Lung (tissue), 11 donors: ENCODE measurements at regions not wholly inside any gene's neighbourhood (a gene's known extent, or its start where the extent isn't known, plus 50 kb on each side); places are given as distances from the start of the nearest gene placed in this dataset.
A peak's percentile ranks its signal among the peaks of the same experiment; 100 is the strongest.

ENCODE experiments used
- ATAC-seq: fragments of 200-7000 bp; cut with Tn5 transposase; one replicate; pipeline ENCODE4 v1.9.1; 2020; ENCODE audit warnings: moderate number of reproducible peaks; ENCODE audit not compliant: insufficient read depth, low FRiP score
- DNase-seq, 3 donors: peaks; one replicate each; pipeline ENCODE4 v3.0.0-alpha.2; 2013 to 2017
- H3K27ac ChIP-seq, 2 donors: one replicate each; pipeline ENCODE4 v1.5.1; 2013; ENCODE audit warnings: mild to moderate bottlenecking in 2 of 2, moderate library complexity in 2 of 2, control low read depth in 1 of 2, inconsistent platforms in 1 of 2, low read depth in 1 of 2, low read length in 1 of 2
- H3K27me3 ChIP-seq, 3 donors: one replicate each; pipeline ENCODE4 v1.5.1; 2013; ENCODE audit warnings: low read length in 2 of 3; ENCODE audit not compliant: control insufficient read depth in 3 of 3, insufficient read depth in 3 of 3
- H3K36me3 ChIP-seq, 4 donors: one replicate each; pipeline ENCODE4 v1.5.1; 2013; ENCODE audit warnings: low read length in 4 of 4, mild to moderate bottlenecking in 1 of 4, moderate library complexity in 1 of 4; ENCODE audit not compliant: control insufficient read depth in 4 of 4, insufficient read depth in 4 of 4
- H3K4me1 ChIP-seq, 5 donors: one replicate each; pipeline ENCODE4 v1.5.1; 2013; ENCODE audit warnings: low read length in 5 of 5, mild to moderate bottlenecking in 2 of 5, moderate library complexity in 1 of 5; ENCODE audit not compliant: control insufficient read depth in 5 of 5, insufficient read depth in 5 of 5
- H3K4me3 ChIP-seq: one replicate; pipeline ENCODE4 v1.5.1; 2013; ENCODE audit warnings: mild to moderate bottlenecking, control low read depth, moderate library complexity
- H3K9ac ChIP-seq, 2 donors: one replicate each; pipeline ENCODE4 v1.5.1; 2013; ENCODE audit warnings: low read length in 2 of 2, control low read depth in 1 of 2; ENCODE audit not compliant: insufficient read depth in 1 of 2
- H3K9me3 ChIP-seq, 4 donors: one replicate each; pipeline ENCODE4 v1.5.1; 2013; ENCODE audit warnings: low read length in 3 of 4, mild to moderate bottlenecking in 1 of 4, moderate library complexity in 1 of 4; ENCODE audit not compliant: control insufficient read depth in 4 of 4, insufficient read depth in 3 of 4
- WGBS, 2 donors: extraction: QIAGEN DNeasy Blood & Tissue Kit; methylation state at CpG; one replicate each; pipeline ENCODE4 v1.1.7; 2013; 5-methylcytosine and 5-hydroxymethylcytosine counted together
- TF ChIP-seq, protein P1 (sequence below): IDR thresholded peaks from 2 replicates; pipeline ENCODE4 v1.5.1; 2012; ENCODE audit warnings: mild to moderate bottlenecking; ENCODE audit errors: control extremely low read depth, extremely low read depth
- donor health status: control.
- donor health status: control.
- donor health status: Bipolar disorder and iron deficiency.
- donor health status: healthy.
- donor health status: DM: yes; HTN: yes; CAD: no.

GRCh38 chr14:26017270-26017669 lies 580.6 kb downstream of the NOVA1 start:
- no peak for DNase-seq
- Histone ChIP-seq H3K4me3 (no peak overlapping the region), H3K9me3 (no peaks in the 10 kb centered on the region), H3K27ac (no peak overlapping the region), H3K36me3 (no peaks in the 10 kb centered on the region), H3K27me3 (no peaks in the 10 kb centered on the region), H3K9ac (no peak overlapping the region), H3K4me1 (no peaks in the 10 kb centered on the region)
- WGBS, 2 donors, result 78 to 84% methylated on average over 4 of the region's 4 CpGs
- TF ChIP-seq, protein P1, sequence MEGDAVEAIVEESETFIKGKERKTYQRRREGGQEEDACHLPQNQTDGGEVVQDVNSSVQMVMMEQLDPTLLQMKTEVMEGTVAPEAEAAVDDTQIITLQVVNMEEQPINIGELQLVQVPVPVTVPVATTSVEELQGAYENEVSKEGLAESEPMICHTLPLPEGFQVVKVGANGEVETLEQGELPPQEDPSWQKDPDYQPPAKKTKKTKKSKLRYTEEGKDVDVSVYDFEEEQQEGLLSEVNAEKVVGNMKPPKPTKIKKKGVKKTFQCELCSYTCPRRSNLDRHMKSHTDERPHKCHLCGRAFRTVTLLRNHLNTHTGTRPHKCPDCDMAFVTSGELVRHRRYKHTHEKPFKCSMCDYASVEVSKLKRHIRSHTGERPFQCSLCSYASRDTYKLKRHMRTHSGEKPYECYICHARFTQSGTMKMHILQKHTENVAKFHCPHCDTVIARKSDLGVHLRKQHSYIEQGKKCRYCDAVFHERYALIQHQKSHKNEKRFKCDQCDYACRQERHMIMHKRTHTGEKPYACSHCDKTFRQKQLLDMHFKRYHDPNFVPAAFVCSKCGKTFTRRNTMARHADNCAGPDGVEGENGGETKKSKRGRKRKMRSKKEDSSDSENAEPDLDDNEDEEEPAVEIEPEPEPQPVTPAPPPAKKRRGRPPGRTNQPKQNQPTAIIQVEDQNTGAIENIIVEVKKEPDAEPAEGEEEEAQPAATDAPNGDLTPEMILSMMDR, result no peak
- no peak for ATAC-seq

GRCh38 chr14:26008290-26008689 lies 589.5 kb downstream of the NOVA1 start:
- no peaks in the 10 kb centered on the region for H3K27me3 ChIP-seq
- no peak overlapping the region for H3K27ac ChIP-seq
- no peak overlapping the region for H3K4me3 ChIP-seq
- peak in 1 of 3 donors; percentile 5 for DNase-seq
- ATAC-seq, result no peak
- H3K4me1 ChIP-seq, result no peaks in the 10 kb centered on the region
- 47 to 54% methylated on average over 2 of the region's 2 CpGs for whole genome bisulfite sequencing, 2 donors
- no peaks in the 10 kb centered on the region for H3K36me3 ChIP-seq
- TF ChIP-seq, protein P1, result no peak
- H3K9ac ChIP-seq, result no peak overlapping the region
- peaks cover 0 to 4% (median 0%) of the 10 kb centered on the region in 4 donors for H3K9me3 ChIP-seq

DNA sequence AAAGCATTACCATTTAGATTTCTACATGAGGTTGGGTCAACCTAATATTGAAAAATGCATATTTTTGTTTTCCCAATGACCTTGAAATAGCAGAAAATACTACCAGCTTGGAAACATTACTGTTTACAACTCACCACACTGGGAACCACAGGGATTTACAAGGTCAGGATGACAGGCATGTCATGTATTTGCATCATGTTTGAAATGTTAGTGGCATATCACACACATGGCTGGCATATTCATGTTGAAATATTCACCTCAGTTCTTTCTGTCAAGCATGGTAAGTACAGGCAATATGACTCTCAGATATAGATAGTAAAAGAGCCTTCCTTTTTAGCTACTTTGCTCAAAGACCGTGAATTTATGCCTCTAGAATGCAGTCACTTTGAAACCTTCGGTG lies 593.5 kb downstream of the NOVA1 start:
- Histone ChIP-seq H3K27me3 (no peaks in the 10 kb centered on the region), H3K4me1 (no peaks in the 10 kb centered on the region), H3K27ac (no peak overlapping the region), H3K9ac (no peak overlapping the region), H3K36me3 (no peaks in the 10 kb centered on the region), H3K4me3 (no peak overlapping the region), H3K9me3 (no peaks in the 10 kb centered on the region)
- TF ChIP-seq, protein P1, result no peak
- ATAC-seq, result no peak
- WGBS, 2 donors, result 90 to 92% methylated on average over 2 of the region's 2 CpGs
- DNase-seq, result no peak

DNA sequence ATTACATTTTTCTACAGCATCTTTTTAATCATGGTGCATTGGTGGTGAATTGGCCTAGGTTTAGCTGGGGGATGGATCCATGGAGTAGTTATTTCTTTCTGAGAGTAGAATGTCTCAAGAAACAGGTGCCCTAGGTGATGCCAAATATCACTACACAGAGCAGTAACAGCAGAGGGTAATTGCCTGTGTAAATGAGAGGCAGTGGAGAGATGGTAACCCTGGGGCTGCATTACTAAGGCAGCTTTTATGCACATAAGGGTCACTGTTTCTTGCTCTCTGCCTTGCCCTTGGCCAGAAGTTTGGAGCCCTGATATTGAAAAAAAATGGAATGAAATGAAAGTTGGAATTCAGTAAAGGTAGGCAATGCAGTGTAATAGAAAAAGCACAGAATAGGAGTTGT lies 604.0 kb downstream of the NOVA1 start:
- Histone ChIP-seq H3K4me3 (no peak overlapping the region), H3K27me3 (no peaks in the 10 kb centered on the region), H3K9ac (no peak overlapping the region), H3K27ac (no peak overlapping the region), H3K36me3 (no peaks in the 10 kb centered on the region), H3K9me3 (peaks cover 0 to 3% (median 0%) of the 10 kb centered on the region in 4 donors), H3K4me1 (no peaks in the 10 kb centered on the region)
- TF ChIP-seq, protein P1, result no peak
- DNase-seq (no peak), ATAC-seq (no peak)
